Kidney (tissue), 10 donors: ENCODE measurements at regions not wholly inside any gene's neighbourhood (a gene's known extent, or its start where the extent isn't known, plus 50 kb on each side); places are given as distances from the start of the nearest gene placed in this dataset.
A peak's percentile ranks its signal among the peaks of the same experiment; 100 is the strongest.
"Not testable (repeated sequence)": the region's sequence is repeated elsewhere in the genome, so short reads cannot be mapped to it uniquely, and the experiment has no call there.

Experiments
- DNase-seq, 5 donors: peaks; one replicate each; pipeline ENCODE4 v3.0.0-alpha.2; 2013 to 2020
- FAIRE-seq: peaks from 2 replicates; lab custom pipeline; 2012; peaks lifted over from hg19 to GRCh38; lab: Jason Lieb, UNC
- H3K27ac ChIP-seq, 2 donors: one replicate each; pipeline ENCODE4 v1.7.0; 2013; ENCODE audit warnings: low read depth in 2 of 2, low read length in 2 of 2, inconsistent platforms in 1 of 2
- H3K27me3 ChIP-seq: one replicate; pipeline ENCODE4 v1.7.1; 2013; ENCODE audit warnings: low read length, inconsistent platforms; ENCODE audit not compliant: control insufficient read depth, insufficient read depth
- H3K36me3 ChIP-seq, 3 donors: one replicate each; pipeline versions ENCODE4 v1.7.0 to v1.7.1; 2013; ENCODE audit warnings: low read length in 3 of 3, control low read depth in 1 of 3, inconsistent platforms in 1 of 3; ENCODE audit not compliant: insufficient read depth in 3 of 3, control insufficient read depth in 2 of 3
- H3K4me1 ChIP-seq, 3 donors: one replicate each; pipeline versions ENCODE4 v1.7.0 to v1.7.1; 2013; ENCODE audit warnings: low read length in 3 of 3, inconsistent platforms in 1 of 3, low read depth in 1 of 3; ENCODE audit not compliant: control insufficient read depth in 2 of 3, insufficient read depth in 2 of 3
- H3K4me3 ChIP-seq, 3 donors: one replicate each; pipeline versions ENCODE4 v1.7.0 to v1.8.1; 2013; ENCODE audit warnings: low read length in 3 of 3, control low read depth in 1 of 3, inconsistent platforms in 1 of 3
- H3K9ac ChIP-seq, 3 donors: one replicate each; pipeline versions ENCODE4 v1.7.0 to v1.7.1; 2013; ENCODE audit warnings: low read length in 3 of 3, control low read depth in 1 of 3, inconsistent platforms in 1 of 3
- H3K9me3 ChIP-seq, 3 donors: one replicate each; pipeline versions ENCODE4 v1.7.0 to v1.7.1; 2013; ENCODE audit warnings: low read length in 3 of 3, control low read depth in 1 of 3, inconsistent platforms in 1 of 3; ENCODE audit not compliant: control insufficient read depth in 2 of 3, insufficient read depth in 1 of 3
- intact Hi-C: fragments of 100-400 bp; cut with DNase I; formaldehyde crosslinking; loops from one replicate; pipeline ENCODE4 v1.11.1; 2022
- donor health status: control.
- donor health status: control.
- donor health status: DM: yes; HTN: yes; CAD: no.
- donor health status: Normal renal cell carcinoma (clear cell type).

DNA sequence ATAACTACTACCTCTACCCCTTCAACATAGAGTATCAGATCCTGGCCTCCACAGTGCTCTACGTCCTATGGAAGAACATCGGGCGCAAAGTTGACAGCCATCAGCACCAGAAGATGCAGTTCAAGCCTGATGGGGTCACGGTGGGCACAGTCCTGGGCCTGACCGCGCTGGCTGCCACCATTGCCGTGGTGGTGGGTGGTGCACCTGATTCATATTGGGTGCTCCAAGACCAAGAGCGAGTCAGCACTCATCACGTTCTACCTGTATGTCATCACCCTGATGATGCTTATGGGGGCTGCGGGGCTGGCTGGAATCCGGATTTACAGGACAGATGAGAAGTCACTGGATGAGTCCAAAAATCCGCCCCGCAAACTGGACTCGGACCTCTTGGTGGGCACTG is 846.4 kb downstream of the RPIA start:
- H3K4me3 ChIP-seq, H3K4me1 ChIP-seq, FAIRE-seq, H3K9me3 ChIP-seq, DNase-seq, H3K9ac ChIP-seq, H3K36me3 ChIP-seq, intact Hi-C loops, H3K27ac ChIP-seq, H3K27me3 ChIP-seq: not testable (repeated sequence)

DNA sequence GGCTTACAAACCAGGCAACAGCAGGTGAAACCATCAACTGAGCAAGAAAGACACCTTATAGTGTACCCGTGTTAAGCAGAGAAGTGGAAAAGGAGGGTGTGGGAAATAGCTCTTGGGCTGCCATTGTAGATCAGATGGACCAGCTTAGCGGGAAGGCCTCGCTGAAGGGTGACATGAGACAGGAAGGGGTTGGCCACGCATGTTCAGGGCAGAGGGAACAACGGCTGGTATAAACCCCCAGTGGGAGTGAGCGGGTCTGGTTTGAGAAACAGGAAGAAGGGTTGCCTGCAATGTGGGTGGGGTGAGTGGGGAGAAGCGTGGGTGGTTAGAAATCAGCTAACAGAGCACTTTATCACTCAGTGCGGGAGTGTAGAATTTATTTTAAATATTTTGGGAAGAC is 852.6 kb downstream of the RPIA start:
- H3K4me1 ChIP-seq, intact Hi-C loops: not testable (repeated sequence)
- peak in 1 of 5 donors; percentile 18 for DNase-seq

DNA sequence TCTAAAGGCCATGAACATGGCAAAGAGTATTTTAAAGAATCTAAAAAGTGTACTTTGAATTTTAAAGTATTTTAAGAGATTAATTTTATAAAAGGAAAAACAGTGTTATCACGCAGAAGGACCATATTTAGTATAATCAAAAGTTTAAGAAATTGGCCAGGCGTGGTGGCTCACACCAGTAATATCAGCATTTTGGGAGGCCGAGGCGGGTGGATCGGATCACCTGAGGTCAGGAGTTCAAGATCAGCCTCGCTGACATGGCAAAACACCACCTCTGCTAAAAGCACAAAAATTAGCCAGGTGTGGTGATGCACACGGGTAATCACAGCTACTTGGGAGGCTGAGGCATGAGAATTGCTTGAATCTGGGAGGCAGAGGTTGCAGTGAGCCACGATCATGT is 887.7 kb downstream of the RPIA start:
- H3K27ac ChIP-seq, H3K4me1 ChIP-seq, FAIRE-seq, intact Hi-C loops, H3K36me3 ChIP-seq, H3K27me3 ChIP-seq, H3K9me3 ChIP-seq, H3K4me3 ChIP-seq, H3K9ac ChIP-seq: not testable (repeated sequence)
- DNase-seq, result peak in 1 of 5 donors; percentile 22

More for the DNA sequence above, 852.6 kb downstream of the RPIA start:
- H3K4me3 ChIP-seq, H3K27ac ChIP-seq, H3K36me3 ChIP-seq, H3K9me3 ChIP-seq, H3K9ac ChIP-seq, FAIRE-seq, H3K27me3 ChIP-seq: not testable (repeated sequence)

DNA sequence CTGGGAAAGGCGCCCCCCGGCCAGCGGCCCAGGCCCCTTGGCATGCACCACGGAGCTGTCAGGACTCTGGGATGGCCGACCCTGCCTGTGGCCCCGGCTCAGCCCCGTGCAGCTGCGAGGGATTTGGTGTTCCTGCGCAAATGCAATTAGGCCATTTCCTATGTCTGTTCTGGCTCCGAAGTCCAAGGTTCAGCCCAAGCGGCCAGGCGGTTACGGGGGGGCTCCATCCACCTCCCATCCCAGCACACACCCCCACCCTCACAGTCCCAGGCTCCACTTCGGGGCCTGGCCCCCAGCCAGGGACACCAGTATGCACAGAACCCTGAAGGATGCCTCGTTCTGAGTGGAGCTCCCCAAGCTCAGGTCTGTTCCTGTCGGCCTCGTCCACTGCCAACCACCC is 891.3 kb downstream of the RPIA start:
- FAIRE-seq, intact Hi-C loops, DNase-seq: not testable (repeated sequence)

DNA sequence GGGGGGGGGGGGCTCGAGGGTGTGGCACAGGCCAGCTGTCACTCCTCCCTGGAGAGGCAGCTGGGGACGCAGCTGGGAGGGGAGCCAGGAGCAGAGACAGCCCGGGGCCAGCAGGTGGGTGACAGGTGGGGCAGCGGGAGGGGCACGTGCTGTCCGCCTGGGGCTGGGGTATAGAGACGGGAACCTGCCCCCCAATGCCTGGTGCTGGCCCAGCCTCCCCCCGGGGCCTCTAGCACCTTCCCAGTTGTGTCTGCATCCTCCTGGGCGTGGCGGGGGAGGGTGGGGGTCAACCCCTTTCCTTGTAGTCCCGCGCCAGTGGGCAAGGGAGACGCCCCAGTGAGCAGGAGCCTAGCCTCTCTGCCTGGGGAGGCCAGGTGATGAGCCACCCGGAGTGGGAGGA is 892.6 kb downstream of the RPIA start:
- H3K9me3 ChIP-seq, H3K27me3 ChIP-seq, H3K9ac ChIP-seq, H3K4me1 ChIP-seq, H3K36me3 ChIP-seq, H3K4me3 ChIP-seq, intact Hi-C loops, FAIRE-seq, H3K27ac ChIP-seq: not testable (repeated sequence)
- peak in 1 of 5 donors; percentile 33 for DNase-seq

More for the DNA sequence above, 891.3 kb downstream of the RPIA start:
- not testable (repeated sequence) for H3K36me3 ChIP-seq, H3K9ac ChIP-seq, H3K4me1 ChIP-seq, H3K4me3 ChIP-seq, H3K9me3 ChIP-seq, H3K27me3 ChIP-seq, H3K27ac ChIP-seq

DNA sequence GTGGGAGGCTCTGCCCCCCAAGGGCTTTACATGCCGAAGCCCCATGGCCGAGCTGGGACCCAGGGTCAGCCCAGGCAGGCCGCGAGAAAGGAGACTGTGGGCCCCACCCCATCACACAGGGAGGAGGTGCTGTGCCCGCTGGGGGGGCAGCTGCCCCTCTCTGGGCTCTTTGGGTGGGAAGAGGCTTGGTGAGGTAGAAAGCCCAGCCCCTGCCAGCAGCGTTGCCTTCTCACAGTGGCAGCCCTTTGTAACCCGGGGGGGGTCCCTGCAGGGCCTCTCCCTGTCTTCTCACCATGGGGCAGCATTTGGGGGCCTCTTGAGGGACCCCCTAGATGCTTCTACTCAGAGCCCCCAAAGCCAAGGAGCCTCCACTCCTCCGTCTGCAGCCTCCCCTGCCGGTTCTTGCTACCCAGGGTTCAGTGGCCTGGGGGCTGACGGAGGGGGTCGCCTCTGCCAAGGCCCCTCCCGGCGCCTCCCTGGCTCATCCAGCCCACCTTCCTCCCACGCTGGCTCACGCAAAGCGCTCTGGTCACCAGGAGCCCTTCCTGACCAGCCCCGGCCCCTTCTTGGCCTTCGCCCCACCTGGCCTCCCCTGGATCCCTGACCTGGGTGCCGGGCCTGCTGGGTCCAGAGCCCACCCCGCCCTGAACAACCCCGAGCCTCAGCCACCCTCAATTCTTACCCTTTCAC is 893.5 kb downstream of the RPIA start:
- H3K9ac ChIP-seq, H3K4me1 ChIP-seq, H3K27me3 ChIP-seq, H3K27ac ChIP-seq, H3K9me3 ChIP-seq, H3K4me3 ChIP-seq, H3K36me3 ChIP-seq, intact Hi-C loops, FAIRE-seq: not testable (repeated sequence)
- DNase-seq, result peak in 2 of 5 donors; percentile 0 to 52

DNA sequence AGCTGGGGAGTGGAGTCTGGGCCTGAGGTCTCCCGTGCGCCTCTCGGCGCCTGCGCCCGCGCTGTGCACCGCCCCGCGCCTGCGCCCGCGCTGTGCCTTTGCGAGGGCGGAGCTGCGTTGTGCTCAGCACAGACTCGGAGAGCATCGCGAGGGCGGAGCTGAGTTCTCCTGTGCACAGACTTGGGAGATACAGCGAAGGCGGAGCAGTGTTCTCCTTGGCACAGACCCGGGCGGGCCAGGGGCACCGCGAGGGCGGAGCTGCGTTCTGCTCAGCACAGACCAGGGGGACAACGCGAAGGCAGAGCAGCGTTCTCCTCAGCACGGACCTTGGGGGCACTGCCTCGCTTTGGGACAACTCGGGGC is 894.1 kb downstream of the RPIA start:
- H3K27me3 ChIP-seq, H3K9ac ChIP-seq, H3K9me3 ChIP-seq, H3K27ac ChIP-seq, intact Hi-C loops, H3K36me3 ChIP-seq, FAIRE-seq, H3K4me1 ChIP-seq: not testable (repeated sequence)
- peak; percentile 70 to 86 (median 82) for DNase-seq
- H3K4me3 ChIP-seq, result peak overlapping the region in 2 of 3 donors; percentile 63 to 65

DNA sequence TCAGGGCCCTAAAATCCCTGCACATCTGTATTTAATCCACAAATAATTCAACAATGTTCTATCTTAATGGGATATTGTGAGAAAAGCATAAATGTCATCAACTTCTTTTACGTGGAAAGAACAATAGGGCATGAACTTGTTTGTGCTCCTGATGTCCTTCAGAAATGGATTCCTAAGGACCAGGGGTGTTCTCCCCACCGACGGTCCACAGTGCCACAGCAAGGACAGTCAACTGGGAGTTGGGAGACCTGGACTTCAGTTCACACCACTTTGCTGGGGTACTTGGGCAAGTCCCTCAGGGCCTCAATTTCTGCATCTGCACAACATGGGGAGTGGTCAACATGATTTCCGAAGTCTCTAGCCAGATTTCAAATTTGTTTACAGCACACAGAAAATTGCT is 908.4 kb downstream of the RPIA start:
- H3K27ac ChIP-seq, intact Hi-C loops, DNase-seq, H3K9me3 ChIP-seq, H3K9ac ChIP-seq, H3K4me1 ChIP-seq, H3K36me3 ChIP-seq, H3K4me3 ChIP-seq, FAIRE-seq, H3K27me3 ChIP-seq: not testable (repeated sequence)
